ENCODE measurements at regions not wholly inside any gene's neighbourhood (a gene's known extent, or its start where the extent isn't known, plus 50 kb on each side); places are given as distances from the start of the nearest gene placed in this dataset.

GRCh38 chr15:81885135-81885534 lies 160.7 kb downstream of the MEX3B start:
- no peaks in the 10 kb centered on the region for H3K27me3 ChIP-seq
- no peaks in the 10 kb centered on the region for H4K20me1 ChIP-seq (ENCODE audit: low read depth)
- no peaks in the 10 kb centered on the region for H3K9me3 ChIP-seq (ENCODE audit: low read depth)
- H3K27me3 Mint-ChIP-seq (ENCODE audit: insufficient read depth, low read depth): peaks cover 2% of the 10 kb centered on the region
- H3K4me1 ChIP-seq: peaks cover 12% of the 10 kb centered on the region
- no peaks in the 10 kb centered on the region for H3K36me3 Mint-ChIP-seq
- H2AFZ ChIP-seq (replicated peaks): no peak overlapping the region
- no peak overlapping the region for H3K4me3 Mint-ChIP-seq
- no peak for DNase-seq (ENCODE audit: low spot score)
- no peaks in the 10 kb centered on the region for H3F3A ChIP-seq (ENCODE audit: low read depth)
- H3K4me3 ChIP-seq: no peak overlapping the region
- no peak overlapping the region for H3K27ac ChIP-seq
- TF ChIP-seq EZH2 (IDR thresholded peaks at IDR 0.05): no peak
- TF ChIP-seq CTCF (IDR thresholded peaks at IDR 0.05): no peak
- no peak for TF ChIP-seq EZH2phosphoT487 (IDR thresholded peaks at IDR 0.05)
- H3K36me3 ChIP-seq: no peaks in the 10 kb centered on the region
- H3K4me1 Mint-ChIP-seq: peaks cover 4% of the 10 kb centered on the region
- H3K4me2 ChIP-seq: no peak overlapping the region
- H3K9ac ChIP-seq: no peak overlapping the region
- peaks cover 7% of the 10 kb centered on the region for H3K9me3 Mint-ChIP-seq
- H3K79me2 ChIP-seq (ENCODE audit: low read depth): no peaks in the 10 kb centered on the region
- H3K27ac Mint-ChIP-seq: no peak overlapping the region

GRCh38 chr15:81882504-81882903 lies 163.3 kb downstream of the MEX3B start:
- H3K79me2 ChIP-seq (ENCODE audit: low read depth): no peaks in the 10 kb centered on the region

GRCh38 chr15:81880833-81881232 lies 165.0 kb downstream of the MEX3B start:
- H3K27me3 ChIP-seq: no peaks in the 10 kb centered on the region
- no peaks in the 10 kb centered on the region for H3K79me2 ChIP-seq (ENCODE audit: low read depth)
- H3K9me3 Mint-ChIP-seq: peaks cover 5% of the 10 kb centered on the region
- H3K27me3 Mint-ChIP-seq (ENCODE audit: insufficient read depth, low read depth): peaks cover under 1% of the 10 kb centered on the region
- peaks cover 20% of the 10 kb centered on the region for H3F3A ChIP-seq (ENCODE audit: low read depth)
- H3K4me3 ChIP-seq: no peak overlapping the region
- H3K36me3 ChIP-seq: no peaks in the 10 kb centered on the region
- H3K9ac ChIP-seq: no peak overlapping the region
- TF ChIP-seq EZH2phosphoT487 (IDR thresholded peaks at IDR 0.05): no peak
- TF ChIP-seq CTCF (IDR thresholded peaks at IDR 0.05): no peak
- no peak for TF ChIP-seq EZH2 (IDR thresholded peaks at IDR 0.05)
- H3K4me1 Mint-ChIP-seq: peaks cover 31% of the 10 kb centered on the region
- H3K27ac ChIP-seq: no peak overlapping the region
- no peak overlapping the region for H3K4me2 ChIP-seq
- peaks cover 26% of the 10 kb centered on the region for H3K4me1 ChIP-seq
- H2AFZ ChIP-seq (replicated peaks): no peak overlapping the region
- DNase-seq (ENCODE audit: low spot score): no peak
- H3K9me3 ChIP-seq (ENCODE audit: low read depth): no peaks in the 10 kb centered on the region
- no peak overlapping the region for H3K4me3 Mint-ChIP-seq
- H4K20me1 ChIP-seq (ENCODE audit: low read depth): no peaks in the 10 kb centered on the region
- no peak overlapping the region for H3K27ac Mint-ChIP-seq
- H3K36me3 Mint-ChIP-seq: no peaks in the 10 kb centered on the region

More at GRCh38 chr15:81882504-81882903, 163.3 kb downstream of the MEX3B start:
- H3K9ac ChIP-seq: no peak overlapping the region
- Mint-ChIP-seq H3K4me3 (no peak overlapping the region), H3K27me3 (ENCODE audit: insufficient read depth, low read depth) (peaks cover 2% of the 10 kb centered on the region), H3K9me3 (peaks cover 10% of the 10 kb centered on the region), H3K4me1 (peaks cover 22% of the 10 kb centered on the region), H3K27ac (no peak overlapping the region), H3K36me3 (no peaks in the 10 kb centered on the region)
- peaks cover 11% of the 10 kb centered on the region for H3F3A ChIP-seq (ENCODE audit: low read depth)
- H3K27ac ChIP-seq: no peak overlapping the region
- no peaks in the 10 kb centered on the region for H3K27me3 ChIP-seq
- no peak overlapping the region for H3K4me3 ChIP-seq
- H3K4me1 ChIP-seq: peaks cover 18% of the 10 kb centered on the region
- TF ChIP-seq CTCF (IDR thresholded peaks at IDR 0.05) (no peak), EZH2 (IDR thresholded peaks at IDR 0.05) (no peak), EZH2phosphoT487 (IDR thresholded peaks at IDR 0.05) (no peak)
- H3K4me2 ChIP-seq: no peak overlapping the region
- DNase-seq (ENCODE audit: low spot score): no peak
- no peak overlapping the region for H2AFZ ChIP-seq (replicated peaks)
- H3K36me3 ChIP-seq: no peaks in the 10 kb centered on the region
- no peaks in the 10 kb centered on the region for H3K9me3 ChIP-seq (ENCODE audit: low read depth)
- no peaks in the 10 kb centered on the region for H4K20me1 ChIP-seq (ENCODE audit: low read depth)

All from neural progenitor cell (in vitro differentiated cells).